K562 (cell line): ENCODE measurements at regions not wholly inside any gene's neighbourhood (a gene's known extent, or its start where the extent isn't known, plus 50 kb on each side); places are given as distances from the start of the nearest gene placed in this dataset.
A peak's percentile ranks its signal among the peaks of the same experiment; 100 is the strongest.

ENCODE experiments used
- ATAC-seq: fragments of 200-7000 bp; cut with Tn5 transposase; 3 replicates; pipeline ENCODE4 v1.9.1; 2020; ENCODE audit warnings: moderate library complexity
- BruUV-seq: library from RNA; stranded (reverse); fragments of 400-500 nt; replicated peaks from 2 replicates; lab custom pipeline; 2021; lab: Mats Ljungman, UMichigan
- CTCF ChIA-PET: fragments of 300-600 bp; formaldehyde crosslinking; extraction: SDS; loops from one replicate; lab custom pipeline; 2021; ENCODE audit warnings: low intra/inter-chr PET ratio; lab: Yijun Ruan, JAX
- POLR2A ChIA-PET: fragments of 300-600, 350-650 bp; sonication (Branson Sonifier 250); formaldehyde crosslinking; extraction: SDS; loops from one replicate; lab custom pipeline; 2021; ENCODE audit warnings: antibody characterized with exemption, inconsistent platforms; lab: Yijun Ruan, JAX
- DNase-seq, 4 experiments: peaks; one replicate each; pipeline versions ENCODE4 v3.0.0 to v3.0.0-alpha.2; 2011 to 2018; ENCODE audit warnings: low spot score in 3 of 4, mixed read lengths in 3 of 4; ENCODE audit errors: extremely low read depth in 1 of 4
- FAIRE-seq: peaks from 2 replicates; lab custom pipeline; 2011; peaks lifted over from hg19 to GRCh38; lab: Jason Lieb, UNC
- H2AFZ ChIP-seq: 2 replicates; pipeline ENCODE4 v1.6.0; 2011; ENCODE audit warnings: low read depth, low read length, control low read depth, inconsistent platforms
- H3K27ac ChIP-seq: fragments of 200-600 bp; 3 replicates; pipeline ENCODE4 v1.8.0; 2011; ENCODE audit warnings: low read depth, mild to moderate bottlenecking, control low read depth, inconsistent platforms, low read length, moderate library complexity, mixed read lengths; ENCODE audit errors: extremely low read depth
- H3K27me3 ChIP-seq, 2 experiments: fragments of 300-600 bp in 1 of 2; 2 replicates in 1 of 2; 3 replicates in 1 of 2; pipeline versions ENCODE4 v1.6.0 to v1.8.0; 2011; ENCODE audit warnings: inconsistent platforms in 2 of 2, low read length in 2 of 2, mild to moderate bottlenecking in 1 of 2, mixed read lengths in 1 of 2, moderate library complexity in 1 of 2; ENCODE audit not compliant: control insufficient read depth in 2 of 2, insufficient read depth in 2 of 2
- H3K36me3 ChIP-seq: fragments of 300-600 bp; 3 replicates; pipeline ENCODE4 v1.8.0; 2011; ENCODE audit warnings: mild to moderate bottlenecking, low read length, inconsistent platforms; ENCODE audit not compliant: control insufficient read depth, insufficient read depth
- H3K4me1 ChIP-seq, 2 experiments: fragments of 200-600 bp in 1 of 2; replicated peaks in 1 of 2; 2 replicates in 1 of 2; 3 replicates in 1 of 2; pipeline versions ENCODE4 v1.5.1 to v1.8.0; 2011; ENCODE audit warnings: inconsistent platforms in 2 of 2, low read length in 2 of 2, mild to moderate bottlenecking in 1 of 2, mixed read lengths in 1 of 2, moderate library complexity in 1 of 2; ENCODE audit not compliant: control insufficient read depth in 2 of 2, insufficient read depth in 2 of 2
- H3K4me2 ChIP-seq: 2 replicates; pipeline ENCODE4 v1.6.1; 2011; ENCODE audit warnings: low read length, control low read depth, inconsistent platforms, mixed read lengths; ENCODE audit not compliant: insufficient read depth
- H3K4me3 ChIP-seq: fragments of 200-600 bp; sonication (generic), shearing (Covaris generic); 2 replicates; pipeline ENCODE4 v1.5.1; 2016; ENCODE audit warnings: control low read depth, inconsistent platforms
- H3K79me2 ChIP-seq: fragments of 200-600 bp; 3 replicates; pipeline ENCODE4 v1.8.0; 2011; ENCODE audit warnings: low read length, inconsistent platforms; ENCODE audit not compliant: control insufficient read depth, insufficient read depth
- H3K9ac ChIP-seq, 2 experiments: 2 replicates each; pipeline versions ENCODE4 v1.6.0 to v1.6.1; 2011; ENCODE audit warnings: low read depth in 2 of 2, low read length in 2 of 2, control low read depth in 1 of 2, inconsistent platforms in 1 of 2, mild to moderate bottlenecking in 1 of 2, mixed read lengths in 1 of 2; ENCODE audit not compliant: insufficient read depth in 1 of 2
- H3K9me1 ChIP-seq: one replicate; pipeline ENCODE4 v1.6.0; 2011; ENCODE audit warnings: inconsistent platforms, mild to moderate bottlenecking, low read length, moderate library complexity; ENCODE audit not compliant: control insufficient read depth, insufficient read depth
- H3K9me3 ChIP-seq: replicated peaks from 2 replicates; pipeline ENCODE4 v1.5.1; 2011; ENCODE audit warnings: low read depth, low read length, inconsistent platforms; ENCODE audit not compliant: control insufficient read depth, insufficient read depth
- H4K20me1 ChIP-seq: replicated peaks from 2 replicates; pipeline ENCODE4 v1.6.1; 2011; ENCODE audit warnings: low read length, inconsistent platforms, mixed read lengths; ENCODE audit not compliant: control insufficient read depth, insufficient read depth
- ATF7 ChIP-seq: fragments of 450-650 bp; IDR thresholded peaks from 2 replicates; pipeline ENCODE4 v1.7.1; 2014; ENCODE audit warnings: mild to moderate bottlenecking, moderate library complexity
- CAMTA2 ChIP-seq: fragments of 250-450 bp; sonication (Bioruptor Pico); conservative IDR thresholded peaks from 2 replicates; pipeline ENCODE4 v1.5.1; 2022
- NFRKB ChIP-seq: fragments of 450-650 bp; IDR thresholded peaks from 2 replicates; pipeline ENCODE4 v1.6.1; 2016; ENCODE audit warnings: low read depth
- STAG1 ChIP-seq: sonication (generic); formaldehyde crosslinking; IDR thresholded peaks from 2 replicates; pipeline ENCODE4 v1.5.0; 2020; ENCODE audit warnings: missing genetic modification reagents, borderline replicate concordance
- TAF15 ChIP-seq: fragments of 200-400 bp; formaldehyde crosslinking; IDR thresholded peaks from 2 replicates; pipeline ENCODE4 v1.6.1; 2017; ENCODE audit warnings: mild to moderate bottlenecking, low read depth, low read length, moderate library complexity
- ZNF239 ChIP-seq: fragments of 250-450 bp; sonication (Bioruptor Pico); IDR thresholded peaks from 2 replicates; pipeline ENCODE4 v1.4.0; 2020; ENCODE audit warnings: mild to moderate bottlenecking
- ZNF274 ChIP-seq: IDR thresholded peaks from 2 replicates; pipeline ENCODE4 v1.6.1; 2011; ENCODE audit warnings: low read depth, mild to moderate bottlenecking, low read length, moderate library complexity, borderline replicate concordance
- WGBS: fragments of 100-300 bp; shearing (Covaris generic); methylation state at CpG from one replicate; pipeline ENCODE4 v1.1.6; 2016; ENCODE audit warnings: low coverage, mixed read lengths; ENCODE audit not compliant: insufficient coverage; ENCODE audit errors: missing lambda C conversion rate; 5-methylcytosine and 5-hydroxymethylcytosine counted together
- in situ Hi-C: fragments of 300-500 bp; cut with MboI; formaldehyde crosslinking; loops from 4 replicates; pipeline ENCODE4 v1.15.0; 2018; ENCODE audit warnings: inconsistent platforms, mixed read lengths
- intact Hi-C: fragments of 100-400 bp; cut with micrococcal nuclease; formaldehyde crosslinking; loops from 2 replicates; pipeline ENCODE4 v1.14.2; 2022
- TF ChIP-seq, protein P1 (sequence below): fragments of 250-450 bp; sonication (Bioruptor Pico); IDR thresholded peaks from 2 replicates; pipeline ENCODE4 v1.8.0; 2021; ENCODE audit warnings: moderate library complexity, mild to moderate bottlenecking, inconsistent platforms
- TF ChIP-seq, protein P2 (sequence below): sonication (generic); formaldehyde crosslinking; IDR thresholded peaks from 2 replicates; pipeline ENCODE4 v1.8.1; 2023; ENCODE audit warnings: mild to moderate bottlenecking, missing genetic modification reagents

DNA sequence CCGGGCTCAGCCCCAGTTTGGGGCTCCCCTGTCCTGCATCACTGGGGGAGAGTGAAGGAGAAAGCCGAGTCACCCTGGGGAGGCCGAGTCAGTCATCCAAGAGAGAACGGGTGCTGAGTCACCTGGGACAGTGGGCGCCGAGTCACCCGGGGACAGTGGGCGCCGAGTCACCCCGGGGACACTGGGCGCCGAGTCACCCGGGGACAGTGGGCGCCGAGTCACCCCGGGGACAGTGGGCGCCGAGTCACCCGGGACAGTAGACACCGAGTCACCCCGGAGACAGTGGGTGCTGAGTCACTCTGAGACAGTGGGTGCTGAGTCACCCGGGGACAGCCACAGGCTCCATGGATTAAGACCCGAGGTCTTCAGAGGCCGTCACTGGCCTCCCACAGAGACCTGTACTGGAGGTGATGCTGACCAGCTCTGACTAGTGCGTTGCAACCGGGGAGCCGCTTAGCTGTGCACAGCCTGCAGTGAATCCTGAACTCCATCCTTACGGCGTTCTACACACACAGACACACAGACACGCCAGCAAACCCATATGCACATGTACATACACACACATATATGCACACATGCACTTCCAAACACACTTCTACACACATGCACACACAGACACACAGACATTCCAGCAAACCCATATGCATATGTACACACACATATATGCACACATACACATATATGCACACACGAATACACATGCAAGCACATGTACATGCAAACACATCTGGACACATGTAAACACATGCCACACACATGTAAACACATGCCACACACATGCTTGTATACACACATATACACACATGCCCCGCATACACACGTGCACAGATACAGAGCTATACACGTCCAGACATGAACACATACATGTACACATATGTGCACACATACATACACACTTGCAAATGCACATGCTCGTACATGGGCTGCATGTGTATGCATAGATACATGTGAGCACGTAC is 64.9 kb upstream of the GALNT9 start (continued):
- TF ChIP-seq ZNF274 (no peak), NFRKB (no peak), TAF15 (no peak), ZNF239 (CRISPR knock-in tag) (no peak), STAG1 (CRISPR knock-in tag) (no peak)
- TF ChIP-seq, protein P1, sequence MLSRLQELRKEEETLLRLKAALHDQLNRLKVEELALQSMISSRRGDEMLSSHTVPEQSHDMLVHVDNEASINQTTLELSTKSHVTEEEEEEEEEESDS (CRISPR knock-in tag) = no peak

DNA sequence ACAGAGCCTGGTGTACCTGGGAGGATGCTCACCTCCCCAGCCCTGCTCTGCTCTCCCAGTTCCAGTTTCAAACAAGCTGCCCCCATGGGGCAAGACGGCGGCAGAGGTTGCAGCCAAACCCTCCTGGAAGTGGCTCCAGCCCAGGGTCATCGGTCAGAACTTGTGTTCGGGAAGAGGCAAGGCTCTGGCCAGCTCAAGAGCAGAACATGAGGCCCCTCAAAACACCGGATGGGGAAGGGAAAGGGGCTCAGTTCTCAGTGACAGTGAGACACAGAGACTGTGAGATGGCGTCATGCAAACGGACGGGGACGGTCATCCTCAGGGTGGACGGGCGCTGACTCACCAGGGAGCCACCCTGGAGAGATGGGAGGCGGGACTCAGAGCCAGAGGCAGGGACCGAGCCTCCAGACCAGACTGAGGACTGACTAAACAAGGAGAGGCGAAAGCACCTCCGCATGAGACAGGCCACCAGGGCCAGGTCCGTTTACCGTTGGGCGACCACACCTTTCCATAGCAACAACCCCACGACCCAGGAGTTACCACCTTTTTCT is 63.9 kb upstream of the GALNT9 start:
- intact Hi-C loops = no loop called here
- peak; percentile 51 for FAIRE-seq
- Histone ChIP-seq H3K27me3 (peaks cover 9 to 65% of the 10 kb centered on the region in 2 experiments; a peak in 3 of 5 replicates), H3K27ac (peak overlapping the region; percentile 47; the same call in 1 of the 3 replicates), H3K36me3 (no peaks in the 10 kb centered on the region), H3K79me2 (no peaks in the 10 kb centered on the region), H2AFZ (no peak overlapping the region), H3K9me1 (no peaks in the 10 kb centered on the region), H3K4me2 (peak overlapping the region; percentile 66), H4K20me1 (no peaks in the 10 kb centered on the region; the same call in 1 of the 2 replicates), H3K9ac (peak overlapping the region; percentile 35 to 45; a peak in 2 of 4 replicates), H3K4me3 (no peak overlapping the region), H3K9me3 (peaks cover 6% of the 10 kb centered on the region), H3K4me1 (peaks cover 14 to 42% of the 10 kb centered on the region in 2 experiments; a peak in 4 of 5 replicates)
- 4% methylated on average over 19 of the region's 19 CpGs for WGBS
- peak; percentile 90 for ATAC-seq
- DNase-seq = peak; percentile 51 to 65 (median 62)
- BruUV-seq = no TSS peak
- in situ Hi-C loops = no loop called here
- CTCF ChIA-PET = no interaction called here
- POLR2A ChIA-PET = interaction anchor here (0.7 kb wide), 1 partner anchor 11 kb away, joined by 3 read pairs; no protein-coding TSS in a partner anchor
- TF ChIP-seq, protein P2, sequence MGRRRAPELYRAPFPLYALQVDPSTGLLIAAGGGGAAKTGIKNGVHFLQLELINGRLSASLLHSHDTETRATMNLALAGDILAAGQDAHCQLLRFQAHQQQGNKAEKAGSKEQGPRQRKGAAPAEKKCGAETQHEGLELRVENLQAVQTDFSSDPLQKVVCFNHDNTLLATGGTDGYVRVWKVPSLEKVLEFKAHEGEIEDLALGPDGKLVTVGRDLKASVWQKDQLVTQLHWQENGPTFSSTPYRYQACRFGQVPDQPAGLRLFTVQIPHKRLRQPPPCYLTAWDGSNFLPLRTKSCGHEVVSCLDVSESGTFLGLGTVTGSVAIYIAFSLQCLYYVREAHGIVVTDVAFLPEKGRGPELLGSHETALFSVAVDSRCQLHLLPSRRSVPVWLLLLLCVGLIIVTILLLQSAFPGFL = 0 out of 2 replicates have a peak, but pooled peaks have one; percentile 77
- TF ChIP-seq ATF7 = peak; percentile 75
- TF ChIP-seq CAMTA2 (CRISPR knock-in tag) = no peak
